Osteocyte (in vitro differentiated cells): ENCODE measurements at regions not wholly inside any gene's neighbourhood (a gene's known extent, or its start where the extent isn't known, plus 50 kb on each side); places are given as distances from the start of the nearest gene placed in this dataset.

Experiments used
- DNase-seq: peaks from one replicate; pipeline ENCODE4 v3.0.0; 2021; ENCODE audit warnings: mixed read lengths; ENCODE audit not compliant: unreplicated experiment; ENCODE audit errors: extremely low spot score
- H3K27ac Mint-ChIP-seq: one replicate; pipeline ENCODE4 v1.8.0; 2021; ENCODE audit warnings: mild to moderate bottlenecking, mixed read lengths; ENCODE audit not compliant: unreplicated experiment
- H3K27me3 Mint-ChIP-seq: one replicate; pipeline ENCODE4 v1.8.0; 2021; ENCODE audit warnings: mixed read lengths; ENCODE audit not compliant: unreplicated experiment
- H3K36me3 Mint-ChIP-seq: one replicate; pipeline ENCODE4 v1.8.0; 2021; ENCODE audit warnings: mixed read lengths; ENCODE audit not compliant: unreplicated experiment
- H3K4me1 Mint-ChIP-seq: one replicate; pipeline ENCODE4 v1.8.0; 2021; ENCODE audit warnings: mixed read lengths; ENCODE audit not compliant: unreplicated experiment
- H3K4me3 Mint-ChIP-seq: one replicate; pipeline ENCODE4 v1.8.0; 2021; ENCODE audit warnings: mild to moderate bottlenecking, moderate library complexity, mixed read lengths; ENCODE audit not compliant: unreplicated experiment
- H3K9me3 Mint-ChIP-seq: one replicate; pipeline ENCODE4 v1.8.0; 2021; ENCODE audit warnings: mixed read lengths; ENCODE audit not compliant: unreplicated experiment
- CTCF ChIP-seq: fragments of 200-600 bp; sonication (generic); IDR thresholded peaks from 2 replicates; pipeline ENCODE4 v1.5.0; 2021; ENCODE audit warnings: antibody characterized with exemption, mild to moderate bottlenecking, moderate library complexity

- no peak for TF ChIP-seq CTCF
- no peaks in the 10 kb centered on the region for H3K9me3 Mint-ChIP-seq
- DNase-seq: no peak
- no peaks in the 10 kb centered on the region for H3K36me3 Mint-ChIP-seq
- no peak overlapping the region for H3K4me3 Mint-ChIP-seq
- H3K4me1 Mint-ChIP-seq: peaks cover 2% of the 10 kb centered on the region
- peaks cover 27% of the 10 kb centered on the region for H3K27me3 Mint-ChIP-seq
- H3K27ac Mint-ChIP-seq: no peak overlapping the region
Observed at GRCh38 chr11:97880209-97880608, 1140.5 kb upstream of the CNTN5 start.

- no peak for DNase-seq
- TF ChIP-seq CTCF: no peak
- H3K27ac Mint-ChIP-seq: no peak overlapping the region
- H3K27me3 Mint-ChIP-seq: peaks cover 22% of the 10 kb centered on the region
- H3K4me1 Mint-ChIP-seq: peaks cover 2% of the 10 kb centered on the region
- no peak overlapping the region for H3K4me3 Mint-ChIP-seq
- no peaks in the 10 kb centered on the region for H3K9me3 Mint-ChIP-seq
- no peaks in the 10 kb centered on the region for H3K36me3 Mint-ChIP-seq
Observed at GRCh38 chr11:97883086-97883485, 1137.7 kb upstream of the CNTN5 start.

GRCh38 chr11:97888641-97889040 lies 1132.1 kb upstream of the CNTN5 start:
- H3K4me1 Mint-ChIP-seq: no peaks in the 10 kb centered on the region
- H3K4me3 Mint-ChIP-seq: no peak overlapping the region
- no peaks in the 10 kb centered on the region for H3K36me3 Mint-ChIP-seq
- peaks cover 43% of the 10 kb centered on the region for H3K27me3 Mint-ChIP-seq
- no peak for DNase-seq
- H3K9me3 Mint-ChIP-seq: no peaks in the 10 kb centered on the region
- TF ChIP-seq CTCF: no peak
- H3K27ac Mint-ChIP-seq: no peak overlapping the region

- no peak overlapping the region for H3K4me3 Mint-ChIP-seq
- H3K4me1 Mint-ChIP-seq: no peaks in the 10 kb centered on the region
- H3K9me3 Mint-ChIP-seq: no peaks in the 10 kb centered on the region
- no peak for TF ChIP-seq CTCF
- DNase-seq: no peak
- no peak overlapping the region for H3K27ac Mint-ChIP-seq
- peaks cover 42% of the 10 kb centered on the region for H3K27me3 Mint-ChIP-seq
- no peaks in the 10 kb centered on the region for H3K36me3 Mint-ChIP-seq
Observed at GRCh38 chr11:97890466-97890865, 1130.3 kb upstream of the CNTN5 start.

- Mint-ChIP-seq H3K4me1 (no peaks in the 10 kb centered on the region), H3K36me3 (no peaks in the 10 kb centered on the region), H3K27ac (no peak overlapping the region), H3K27me3 (peaks cover 36% of the 10 kb centered on the region), H3K4me3 (no peak overlapping the region), H3K9me3 (no peaks in the 10 kb centered on the region)
- no peak for TF ChIP-seq CTCF
- DNase-seq: no peak
Observed at GRCh38 chr11:97893612-97894011, 1127.1 kb upstream of the CNTN5 start.
